CD4-positive, alpha-beta T cell treated with Interleukin-15 for 4 hours (primary cell): ENCODE measurements at regions not wholly inside any gene's neighbourhood (a gene's known extent, or its start where the extent isn't known, plus 50 kb on each side); places are given as distances from the start of the nearest gene placed in this dataset.
"Not testable (repeated sequence)": the region's sequence is repeated elsewhere in the genome, so short reads cannot be mapped to it uniquely, and the experiment has no call there.

Experiments used
- DNase-seq: peaks from one replicate; pipeline ENCODE4 v3.0.0-alpha.2; 2020; ENCODE audit warnings: low spot score

DNA sequence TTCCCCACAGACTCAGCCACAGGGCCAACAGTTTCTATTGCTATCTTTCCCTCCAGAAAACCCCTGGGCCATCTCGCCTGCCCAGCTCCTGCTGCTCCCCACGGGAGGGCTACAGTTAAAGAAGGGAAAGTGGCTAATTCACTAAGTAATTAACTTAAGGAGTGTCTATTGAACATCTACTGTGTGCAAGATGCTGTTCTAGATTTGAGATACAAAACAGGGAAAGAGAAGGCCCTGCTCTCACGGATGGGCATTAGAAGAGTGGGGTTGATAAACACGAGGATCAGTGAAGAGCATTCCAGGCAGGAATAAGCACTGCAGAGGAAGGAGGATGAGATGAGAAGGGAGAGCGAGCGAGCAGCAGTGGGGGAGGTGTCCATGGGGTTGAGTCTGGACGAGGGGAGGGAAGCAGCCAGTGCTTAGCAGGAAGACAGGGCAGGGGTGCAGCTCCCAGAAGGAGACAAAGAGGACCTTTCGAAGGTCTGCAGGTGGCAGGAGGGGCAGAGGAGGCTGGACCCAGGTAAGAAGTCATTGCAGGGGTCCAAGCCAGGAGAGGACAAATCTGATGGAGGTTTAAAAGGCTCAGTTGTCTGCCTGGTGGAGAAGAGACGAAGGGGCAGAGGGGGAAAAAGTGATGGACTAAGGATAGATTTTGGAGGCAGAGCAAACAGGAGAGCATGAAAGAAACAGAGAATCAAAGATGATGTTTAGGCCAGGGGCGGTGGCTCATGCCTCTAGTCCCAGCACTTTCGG lies 64.7 kb downstream of the KLF15 start:
- DNase-seq, result no peak

DNA sequence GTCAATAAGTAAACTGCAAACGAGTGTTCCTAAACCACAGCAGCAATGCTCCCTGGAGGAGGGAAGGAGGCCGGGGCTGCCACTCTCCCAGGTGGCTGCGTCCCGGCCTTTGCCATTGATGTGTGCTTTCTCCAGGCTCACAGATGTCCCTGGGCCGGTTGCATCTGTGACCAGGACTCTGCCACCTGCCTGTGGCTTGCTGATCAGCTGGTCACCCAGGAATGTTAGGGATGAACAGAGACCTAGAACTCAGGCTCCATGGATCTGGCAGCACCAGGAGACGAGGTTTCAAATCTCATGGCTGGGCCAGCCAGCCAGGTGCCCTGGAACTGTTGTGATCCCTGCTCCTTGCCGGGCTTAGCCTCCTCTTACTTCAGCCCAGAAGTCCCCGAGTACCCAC lies 65.7 kb downstream of the KLF15 start:
- DNase-seq, result no peak

DNA sequence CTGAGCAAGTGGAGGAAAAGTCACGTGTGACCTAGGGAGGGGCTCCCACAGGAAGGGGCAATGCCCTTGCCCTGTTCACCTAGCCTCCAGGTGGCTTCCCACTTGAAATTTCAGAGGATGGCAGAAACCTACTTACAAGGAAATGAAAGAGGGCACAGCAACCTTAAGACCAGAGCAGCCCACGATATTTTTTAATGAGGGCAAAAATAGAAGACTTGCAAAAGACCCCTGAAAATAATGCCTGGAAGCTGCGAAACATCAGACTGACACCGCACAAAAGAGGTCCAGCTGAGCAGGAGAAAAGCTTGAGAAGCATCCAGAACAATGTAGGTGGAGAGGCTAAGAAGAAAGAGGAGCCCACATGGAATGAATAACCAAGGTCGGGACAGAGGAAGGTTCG lies 66.1 kb downstream of the KLF15 start:
- no peak for DNase-seq

DNA sequence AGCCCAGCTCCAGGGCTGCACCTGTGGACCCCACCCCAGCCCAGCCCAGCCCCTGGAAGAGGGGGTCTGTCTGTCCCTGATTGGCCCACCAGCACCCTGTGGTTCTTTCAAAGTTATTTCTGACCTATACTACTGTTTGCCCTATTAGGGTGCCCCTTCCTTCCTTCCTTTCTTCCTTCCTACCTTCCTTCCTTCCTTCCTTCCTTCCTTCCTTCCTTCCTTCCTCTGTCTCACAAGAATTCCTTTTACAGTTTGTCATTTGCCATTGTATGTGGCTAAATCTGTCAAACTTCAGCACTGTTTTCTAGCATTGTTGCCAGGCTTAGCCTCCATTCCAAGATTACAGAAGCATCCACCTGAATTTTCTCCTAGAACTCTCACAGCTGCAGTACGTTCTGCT lies 66.9 kb downstream of the KLF15 start:
- DNase-seq, result no peak

DNA sequence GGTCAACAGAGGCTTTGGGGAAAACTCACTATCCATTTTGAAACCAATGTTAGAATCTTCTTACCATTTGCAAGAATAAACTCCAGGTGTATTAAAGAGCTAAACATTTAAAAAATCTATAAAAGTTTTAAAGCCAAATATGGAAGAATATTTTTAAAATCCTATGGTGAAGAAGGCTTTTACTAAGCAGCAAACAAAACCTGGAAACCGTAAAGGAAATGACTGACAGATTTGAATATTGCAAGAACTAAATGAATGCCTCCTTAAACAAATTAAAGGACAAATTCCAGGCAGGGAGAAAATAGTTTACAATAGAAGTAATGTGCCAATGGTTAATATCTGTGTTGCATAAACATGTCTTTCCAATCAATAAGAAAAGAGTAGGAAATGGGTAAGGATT lies 68.1 kb downstream of the KLF15 start:
- no peak for DNase-seq

DNA sequence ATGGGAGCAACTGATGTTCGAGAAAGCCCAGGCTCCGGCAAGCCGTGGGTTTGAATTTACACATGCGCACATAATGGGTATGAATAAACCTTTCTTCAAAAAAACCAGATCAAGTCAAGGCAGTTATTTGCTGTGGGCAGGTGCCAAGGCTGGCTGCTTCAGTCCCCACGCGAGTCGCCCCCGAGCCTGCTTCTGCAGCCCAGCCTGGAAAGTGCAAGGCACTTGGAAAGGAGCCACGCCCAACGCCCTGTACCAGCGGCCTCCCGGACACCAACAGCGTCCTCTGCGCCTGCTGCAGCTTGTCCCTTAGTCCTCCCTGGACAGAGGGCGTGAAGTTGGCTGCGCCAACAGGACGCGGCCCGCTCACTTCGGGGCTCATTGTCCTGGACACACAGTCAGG lies 68.9 kb downstream of the KLF15 start:
- no peak for DNase-seq

DNA sequence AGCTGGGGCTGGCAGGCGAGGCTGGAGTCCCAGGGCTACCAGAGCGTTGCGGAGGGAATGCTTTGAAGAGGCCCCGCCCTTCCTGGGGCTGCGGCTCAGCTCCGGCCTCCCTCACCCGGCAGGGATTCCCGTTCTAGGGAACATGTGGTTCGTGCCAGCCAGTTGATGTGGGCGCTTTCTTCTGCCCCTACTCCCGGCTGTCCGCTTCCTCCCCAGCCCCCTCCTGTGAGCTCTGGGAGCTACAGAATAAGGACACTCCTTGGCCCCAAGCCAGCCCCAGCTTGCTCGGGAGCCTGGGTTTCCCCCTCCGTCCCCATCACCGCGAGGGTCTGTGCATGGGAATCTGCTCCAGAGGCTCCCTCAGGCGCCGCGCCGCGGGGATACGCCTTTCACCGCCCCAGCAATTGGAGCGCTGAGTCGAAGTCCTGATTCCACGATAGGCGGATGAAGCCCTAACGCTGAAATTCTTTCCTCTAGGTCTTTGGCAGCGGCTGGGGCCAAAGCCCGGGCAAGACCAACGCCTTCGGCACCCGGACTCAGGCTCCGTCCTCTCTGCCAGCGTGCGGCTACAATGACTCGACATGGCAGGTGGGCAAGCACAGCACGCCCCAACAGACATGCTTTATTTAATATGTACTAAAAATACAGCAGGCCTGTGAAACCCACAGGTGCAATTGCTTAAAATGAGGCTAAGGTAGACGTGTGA lies 69.5 kb downstream of the KLF15 start:
- DNase-seq, result no peak

DNA sequence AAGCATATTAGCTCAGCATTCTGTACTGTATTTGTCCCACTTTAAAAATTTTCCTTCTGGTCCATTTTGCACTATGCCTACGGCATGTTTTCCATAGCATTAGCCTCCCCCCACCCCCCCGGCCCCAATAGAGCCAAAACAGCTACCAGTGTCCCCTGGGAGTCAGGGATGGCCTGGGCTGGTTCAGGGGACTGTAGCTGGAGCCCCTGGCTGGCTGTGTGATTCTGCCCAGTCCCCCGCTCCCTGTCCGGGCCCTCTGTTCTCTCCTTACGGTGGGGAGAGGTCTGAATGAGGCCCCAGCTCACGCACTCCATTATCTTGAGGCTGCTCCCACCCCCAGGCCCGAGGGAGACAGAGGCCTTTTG lies 70.1 kb downstream of the KLF15 start:
- no peak for DNase-seq

DNA sequence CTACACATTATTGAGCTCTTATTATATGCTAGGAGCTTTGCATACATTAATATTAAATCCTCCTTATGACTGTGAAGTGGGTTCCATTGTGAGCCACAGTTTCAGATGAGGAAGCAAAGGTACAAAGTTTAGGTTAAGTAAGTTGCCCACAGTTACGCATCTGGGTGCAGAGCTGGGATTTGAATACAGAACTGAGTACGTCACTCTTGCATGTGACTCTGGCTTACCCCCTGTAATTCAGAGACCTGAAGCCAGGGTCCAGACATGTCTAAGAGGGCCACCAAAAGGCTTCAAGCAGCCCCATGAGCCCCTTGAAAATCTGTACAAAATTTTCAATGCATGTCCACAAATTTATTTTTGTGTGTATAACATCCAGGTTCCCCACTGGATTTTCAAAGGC lies 71.8 kb downstream of the KLF15 start:
- DNase-seq, result no peak

DNA sequence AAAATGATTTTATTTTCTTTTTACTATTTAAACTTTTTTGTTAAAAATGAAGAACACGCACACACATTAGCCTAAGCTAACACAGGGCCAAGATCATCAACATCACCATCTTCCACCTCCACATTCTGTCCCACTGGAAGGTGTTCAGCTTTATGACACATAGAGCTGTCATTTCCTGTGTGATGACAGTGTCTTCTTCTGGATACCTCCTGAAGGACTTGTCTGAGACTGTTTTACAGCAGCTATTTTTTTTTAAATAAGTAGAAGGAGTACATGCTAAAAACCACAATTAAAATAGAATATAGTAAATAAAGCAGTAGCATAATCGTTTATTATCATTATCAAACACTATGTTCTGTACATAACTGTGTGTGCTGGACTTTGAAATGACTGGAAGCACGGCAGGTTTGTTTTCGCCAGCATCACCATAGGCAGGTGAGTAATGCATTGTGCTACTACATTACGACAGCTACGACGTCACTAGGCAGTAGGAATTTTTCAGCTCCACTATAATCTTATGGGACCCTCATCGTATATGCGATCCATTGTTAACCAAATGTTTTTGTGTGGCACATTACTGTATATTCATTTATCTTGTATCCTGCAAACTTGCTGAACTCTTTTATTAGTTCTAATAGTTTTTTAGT lies 72.8 kb downstream of the KLF15 start:
- DNase-seq, result no peak

DNA sequence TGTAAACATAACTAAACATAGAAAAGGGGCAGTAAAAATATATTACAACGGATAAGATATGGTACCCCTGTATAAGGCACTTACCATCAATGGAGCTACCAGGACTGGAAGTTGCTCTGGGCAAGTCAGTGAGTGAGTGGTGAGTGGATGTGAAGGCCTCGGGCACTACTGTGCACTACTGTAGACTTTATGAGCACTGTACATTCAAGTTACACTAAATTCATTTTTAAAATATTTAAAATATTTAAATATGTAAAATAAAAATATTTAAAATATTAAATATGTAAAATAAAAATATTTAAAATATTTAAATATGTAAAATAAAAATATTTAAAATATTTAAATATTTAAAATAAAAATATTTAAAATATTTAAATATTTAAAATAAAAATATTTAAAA lies 73.6 kb downstream of the KLF15 start:
- DNase-seq, result not testable (repeated sequence)

DNA sequence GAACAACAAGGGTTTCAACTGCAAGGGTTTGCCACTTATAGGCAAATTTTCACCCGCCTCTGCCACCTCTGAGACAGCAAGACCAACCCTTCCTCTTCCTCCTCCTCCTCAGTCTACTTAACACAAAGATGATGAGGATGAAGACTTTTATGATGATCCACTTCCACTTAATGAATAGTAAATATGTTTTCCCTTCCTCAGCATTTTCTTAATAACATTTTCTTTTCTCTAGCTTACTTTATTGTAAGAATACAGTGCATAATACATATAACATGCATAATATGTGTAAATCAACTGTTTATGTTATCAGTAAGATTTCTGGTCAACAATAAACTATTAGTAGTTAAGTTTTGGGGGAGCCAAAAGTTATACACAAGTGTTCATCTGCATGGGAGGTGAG lies 77.4 kb downstream of the KLF15 start:
- DNase-seq, result no peak

DNA sequence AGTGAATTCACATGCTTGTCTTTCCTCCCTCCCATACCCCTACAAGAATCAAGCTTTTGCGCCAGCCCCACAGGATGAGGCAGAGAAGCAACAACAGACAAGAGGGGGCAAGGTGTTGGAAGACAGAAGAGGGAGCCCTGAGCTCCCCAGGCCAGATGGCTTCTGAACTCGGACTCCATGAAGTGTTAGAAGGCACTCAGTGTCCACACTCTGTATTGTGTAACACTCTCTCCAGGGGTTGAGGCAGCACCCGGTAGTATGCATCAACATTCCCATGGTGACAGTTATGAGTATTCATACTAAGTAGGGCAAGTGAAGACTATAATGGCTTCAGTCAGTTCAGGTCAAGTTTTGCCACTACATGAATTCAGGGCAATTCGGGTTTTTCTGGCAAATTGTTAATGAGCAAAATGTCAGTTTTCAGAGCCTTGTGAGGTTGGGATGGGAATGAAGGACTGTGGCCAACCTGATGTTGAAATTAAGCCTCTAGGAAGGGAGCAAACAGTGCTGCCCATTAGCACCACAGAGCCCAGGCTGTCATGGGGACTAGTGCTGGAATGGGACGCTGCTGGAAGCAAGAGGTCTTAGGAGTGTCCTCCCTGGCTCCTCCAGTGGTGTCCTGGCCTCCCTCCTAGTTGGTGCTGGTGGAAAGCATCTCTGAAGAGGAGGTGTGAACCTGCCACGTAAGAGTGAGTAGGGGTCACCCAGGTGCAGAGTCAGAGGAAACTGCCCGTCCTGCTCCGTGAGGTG lies 79.4 kb downstream of the KLF15 start:
- no peak for DNase-seq

DNA sequence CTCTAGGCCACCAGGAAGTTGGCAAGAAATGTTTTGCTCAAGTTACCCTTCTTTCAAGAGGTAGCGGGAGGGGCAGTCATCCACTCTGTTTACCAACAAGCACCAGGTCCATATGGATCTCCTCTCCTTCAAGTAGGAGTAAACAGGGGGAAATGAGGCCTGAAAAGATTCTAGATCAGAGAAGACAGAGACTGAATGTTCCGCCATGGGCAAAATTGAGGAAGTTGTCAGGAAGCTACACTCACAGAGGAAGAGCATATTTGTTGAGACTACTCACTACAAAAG lies 81.6 kb downstream of the KLF15 start:
- no peak for DNase-seq

DNA sequence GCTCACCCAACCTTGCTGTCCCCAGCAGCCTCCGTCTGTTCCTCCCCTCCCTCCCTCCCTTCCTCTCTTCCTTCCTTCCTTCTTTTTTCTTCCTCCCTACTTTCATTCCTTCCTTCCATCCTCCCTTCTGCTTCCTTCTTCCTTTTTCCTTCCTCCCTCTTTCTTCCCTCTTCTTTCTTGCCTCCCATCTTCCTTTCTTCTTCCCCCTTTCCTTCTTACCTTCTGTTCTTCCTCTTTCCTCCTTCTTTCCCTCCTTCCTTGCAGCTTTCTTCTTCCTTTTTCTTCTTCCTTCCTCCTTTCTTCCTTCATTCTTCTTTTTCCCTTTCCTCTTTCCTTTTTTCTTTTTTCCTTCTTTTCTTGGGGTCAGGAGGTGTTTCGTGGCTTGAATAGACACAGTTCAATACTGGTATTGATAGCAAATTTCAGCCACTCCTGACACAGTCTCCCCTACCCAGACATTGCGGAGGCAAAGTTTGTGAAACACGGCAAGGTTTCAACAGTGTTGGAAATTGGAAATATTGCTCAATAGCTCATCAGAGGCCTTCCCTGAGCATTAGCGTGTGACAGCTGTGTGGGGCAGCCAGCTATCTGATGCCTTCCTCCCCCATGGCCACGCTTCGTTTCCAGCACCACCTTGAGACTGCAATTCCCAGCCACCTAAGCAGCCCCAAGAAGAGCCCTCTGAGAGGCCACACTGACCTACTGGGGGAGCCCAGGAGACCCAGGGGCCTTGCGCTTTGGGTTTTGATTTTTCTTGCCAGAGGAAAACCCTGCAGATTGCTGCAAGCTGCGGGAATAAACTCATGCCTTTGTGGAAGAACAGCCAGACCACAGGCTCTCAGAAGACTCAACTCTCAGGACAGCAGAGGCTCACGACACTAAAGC lies 82.2 kb downstream of the KLF15 start:
- DNase-seq, result no peak

DNA sequence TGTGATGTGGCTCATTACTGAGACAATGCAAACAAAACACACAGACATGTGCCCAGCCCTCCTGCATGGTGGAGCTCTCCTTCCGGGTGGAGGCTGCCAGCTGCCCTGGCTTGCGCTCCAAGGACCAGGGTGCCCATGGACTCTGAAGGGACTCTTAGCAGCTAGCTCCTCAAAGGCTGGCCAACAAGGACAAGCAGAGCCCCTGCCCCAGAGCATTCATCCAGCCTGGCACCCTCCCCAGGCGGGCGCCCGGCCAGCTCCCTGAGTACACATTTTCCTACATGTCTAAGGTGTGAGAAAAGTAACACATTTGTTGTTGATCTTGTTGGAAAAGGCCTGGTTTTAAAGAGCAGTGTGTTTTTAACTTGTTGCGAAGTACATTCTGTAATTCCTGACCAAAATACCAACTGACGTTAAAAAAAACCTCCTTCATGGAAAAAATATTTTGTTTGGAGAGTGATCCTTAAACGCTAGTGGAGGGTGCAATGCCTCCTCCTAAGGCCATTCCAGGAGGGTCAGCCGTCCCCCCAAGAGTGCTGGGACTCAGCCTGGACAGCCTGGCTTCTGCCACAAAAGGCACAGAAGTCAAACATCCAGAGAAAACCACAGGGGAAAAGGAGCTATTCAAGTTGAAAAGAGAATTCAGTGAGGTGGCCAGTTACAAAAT lies 86.9 kb downstream of the KLF15 start:
- no peak for DNase-seq

DNA sequence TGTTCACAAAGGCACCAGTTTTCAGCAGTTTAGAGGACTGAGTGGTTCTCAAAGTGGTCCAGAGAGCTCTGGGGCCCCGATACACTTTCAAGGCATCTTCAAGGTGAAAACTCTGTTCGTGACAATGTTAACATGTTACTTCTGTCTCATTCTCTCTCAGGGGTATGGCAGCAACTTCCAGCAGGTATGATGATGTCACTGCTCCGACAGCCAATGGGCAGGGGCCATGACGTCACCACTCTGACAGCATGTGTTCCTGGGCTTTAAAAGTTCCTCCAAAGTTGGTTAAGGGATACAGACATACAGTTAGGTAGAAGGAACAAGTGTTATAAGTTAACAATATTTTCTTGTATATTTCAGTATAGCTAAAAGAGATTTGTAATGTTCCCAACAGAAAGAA lies 87.9 kb downstream of the KLF15 start:
- no peak for DNase-seq

DNA sequence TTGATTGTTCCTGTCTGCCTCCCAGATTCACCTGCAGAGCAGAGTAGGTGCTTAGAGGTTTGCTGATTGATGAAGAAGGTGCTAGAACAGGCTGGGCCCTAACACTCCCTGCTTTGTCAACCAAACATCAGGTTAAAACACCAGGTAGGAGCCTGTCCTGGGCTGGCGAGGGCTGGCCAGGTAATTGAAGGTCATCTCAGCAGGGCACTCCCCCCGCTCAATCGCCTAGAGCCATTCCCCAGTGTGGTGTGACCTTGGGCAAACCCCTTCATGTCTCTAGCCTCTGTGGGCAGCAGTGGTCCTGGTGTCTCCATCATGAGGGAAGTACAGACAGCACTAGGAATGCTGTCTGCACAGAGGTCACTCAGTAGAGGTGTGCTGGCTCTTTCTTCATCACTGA lies 88.3 kb downstream of the KLF15 start:
- no peak for DNase-seq

DNA sequence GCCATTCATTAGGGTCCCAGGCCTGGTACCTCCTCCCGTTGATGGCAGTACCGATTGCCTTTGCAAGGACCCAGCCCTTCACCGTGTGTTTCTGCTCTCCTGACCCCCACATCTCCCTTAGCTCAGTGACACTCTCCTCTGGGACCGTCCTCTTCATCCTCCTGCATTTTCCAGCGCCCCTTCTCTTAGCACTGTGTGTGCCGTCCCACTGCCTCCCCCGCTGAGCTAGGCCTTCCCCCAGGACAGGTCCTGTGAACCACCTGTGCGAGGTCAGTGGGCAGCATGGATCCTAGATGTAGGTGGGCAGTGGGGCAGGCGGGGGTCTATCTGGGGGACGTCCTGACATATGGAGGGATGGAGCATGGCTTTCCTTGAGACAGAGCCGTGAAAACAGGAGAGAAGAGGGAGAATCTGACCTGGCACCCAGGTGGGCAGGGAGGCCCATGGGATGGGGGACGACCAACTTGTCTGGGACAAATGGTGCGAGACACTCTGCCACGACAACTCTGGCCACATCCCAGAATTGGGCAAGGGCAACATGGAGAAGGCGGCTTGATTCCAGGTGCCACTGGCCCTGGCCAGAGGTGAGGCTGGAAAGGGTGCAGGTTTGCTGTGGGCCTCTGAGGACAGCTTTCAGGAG lies 87.7 kb upstream of the ALDH1L1 start:
- no peak for DNase-seq

DNA sequence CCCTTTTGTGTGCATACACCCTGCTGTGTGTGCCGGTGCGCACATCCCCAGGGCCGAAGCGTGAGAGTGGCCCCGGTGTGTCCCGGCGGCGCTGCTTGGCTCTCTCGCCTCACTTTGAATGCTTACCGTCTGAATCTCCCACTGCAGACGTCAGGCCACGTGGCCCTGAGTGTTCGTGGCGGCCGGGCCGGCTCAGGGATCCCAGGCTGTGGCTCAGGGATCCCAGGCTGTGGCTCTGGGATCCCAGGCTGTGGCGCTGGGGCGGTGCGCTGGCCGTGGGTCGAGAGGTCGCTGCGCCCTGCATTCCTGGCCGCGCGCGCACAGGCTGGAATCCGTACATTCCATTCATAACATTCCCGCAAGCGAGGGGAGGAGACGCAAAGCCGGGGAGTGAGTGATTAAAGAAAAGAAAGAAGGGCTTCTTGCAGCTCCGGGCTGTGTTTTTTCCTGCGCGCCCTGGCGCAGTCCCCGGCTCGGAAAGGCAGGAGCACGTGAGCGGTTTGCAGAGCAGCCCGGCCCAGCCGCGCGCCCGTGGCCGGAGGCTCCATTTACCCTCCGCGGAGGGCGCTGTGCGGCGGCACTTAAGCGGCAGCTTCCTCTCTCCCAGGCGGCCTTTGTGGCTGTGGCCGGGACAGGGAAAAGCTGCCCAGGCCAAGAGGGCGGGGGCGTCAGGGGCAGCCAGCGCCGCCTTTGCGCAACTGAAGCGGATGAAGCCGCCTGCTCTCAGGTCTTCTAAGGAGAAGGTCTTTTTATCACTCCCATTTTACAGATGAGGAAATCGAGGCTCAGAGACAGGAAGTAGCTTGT lies 87.0 kb upstream of the ALDH1L1 start:
- no peak for DNase-seq
